ENCODE measurements at regions not wholly inside any gene's neighbourhood (a gene's known extent, or its start where the extent isn't known, plus 50 kb on each side); places are given as distances from the start of the nearest gene placed in this dataset.

GRCh38 chr9:95822583-95823431 lies 52.7 kb upstream of the ERCC6L2 start:
- no peak for DNase-seq
- intact Hi-C loops (cut with DNase I), result no loop called here

- no peak for DNase-seq
- intact Hi-C loops (cut with DNase I), result no loop called here
These were observed 53.5 kb upstream of the ERCC6L2 start for GRCh38 chr9:95822015-95822414.

- intact Hi-C loops (cut with DNase I), result no loop called here
- DNase-seq, result no peak
These were observed 55.4 kb upstream of the ERCC6L2 start for GRCh38 chr9:95820074-95820473.

- intact Hi-C loops (cut with DNase I), result no loop called here
- no peak for DNase-seq
These were observed 55.9 kb upstream of the ERCC6L2 start for GRCh38 chr9:95819636-95820035.

GRCh38 chr9:95817205-95817604 lies 58.3 kb upstream of the ERCC6L2 start:
- intact Hi-C loops (cut with DNase I), result no loop called here
- no peak for DNase-seq

- intact Hi-C loops (cut with DNase I), result no loop called here
These were observed 58.8 kb upstream of the ERCC6L2 start for GRCh38 chr9:95816716-95817115.

GRCh38 chr9:95815961-95816360 lies 59.5 kb upstream of the ERCC6L2 start:
- DNase-seq, result peak in 1 of 10 donors; percentile 69
- intact Hi-C loops (cut with DNase I), result no loop called here

More at GRCh38 chr9:95816716-95817115, 58.8 kb upstream of the ERCC6L2 start:
- DNase-seq, result no peak

GRCh38 chr9:95815133-95815532 lies 60.4 kb upstream of the ERCC6L2 start:
- no peak for DNase-seq
- intact Hi-C loops (cut with DNase I), result no loop called here

GRCh38 chr9:95813923-95814322 lies 61.6 kb upstream of the ERCC6L2 start:
- intact Hi-C loops (cut with DNase I), result no loop called here
- DNase-seq, result no peak

GRCh38 chr9:95810814-95811213 lies 64.7 kb upstream of the ERCC6L2 start:
- no peak for DNase-seq
- intact Hi-C loops (cut with DNase I), result no loop called here

GRCh38 chr9:95810133-95810532 lies 65.4 kb upstream of the ERCC6L2 start:
- intact Hi-C loops (cut with DNase I), result no loop called here
- DNase-seq, result no peak

GRCh38 chr9:95809686-95810085 lies 65.8 kb upstream of the ERCC6L2 start:
- DNase-seq, result no peak
- intact Hi-C loops (cut with DNase I), result no loop called here

- no peak for DNase-seq
These were observed 67.5 kb upstream of the ERCC6L2 start for GRCh38 chr9:95808011-95808410.

GRCh38 chr9:95807326-95807947 lies 68.1 kb upstream of the ERCC6L2 start:
- no peak for DNase-seq
- intact Hi-C loops (cut with DNase I), result no loop called here

More at GRCh38 chr9:95808011-95808410, 67.5 kb upstream of the ERCC6L2 start:
- intact Hi-C loops (cut with DNase I), result no loop called here

- intact Hi-C loops (cut with DNase I), result no loop called here
- no peak for DNase-seq
These were observed 72.3 kb upstream of the ERCC6L2 start for GRCh38 chr9:95803197-95803596.

GRCh38 chr9:95801797-95802196 lies 73.7 kb upstream of the ERCC6L2 start:
- intact Hi-C loops (cut with DNase I), result no loop called here
- DNase-seq, result no peak

GRCh38 chr9:95796029-95796428 lies 79.5 kb upstream of the ERCC6L2 start:
- no peak for DNase-seq

GRCh38 chr9:95793924-95794828 lies 81.3 kb upstream of the ERCC6L2 start:
- intact Hi-C loops (cut with DNase I), result no loop called here

More at GRCh38 chr9:95796029-95796428, 79.5 kb upstream of the ERCC6L2 start:
- intact Hi-C loops (cut with DNase I), result no loop called here

GRCh38 chr9:95791695-95792094 lies 83.8 kb upstream of the ERCC6L2 start:
- intact Hi-C loops (cut with DNase I), result no loop called here
- no peak for DNase-seq

More at GRCh38 chr9:95793924-95794828, 81.3 kb upstream of the ERCC6L2 start:
- no peak for DNase-seq

- intact Hi-C loops (cut with DNase I), result no loop called here
- DNase-seq, result no peak
These were observed 84.2 kb upstream of the ERCC6L2 start for GRCh38 chr9:95791286-95791685.

- intact Hi-C loops (cut with DNase I), result no loop called here
- no peak for DNase-seq
These were observed 86.9 kb upstream of the ERCC6L2 start for GRCh38 chr9:95788521-95788991.
